ENCODE measurements at regions not wholly inside any gene's neighbourhood (a gene's known extent, or its start where the extent isn't known, plus 50 kb on each side); places are given as distances from the start of the nearest gene placed in this dataset.
"Not testable (repeated sequence)": the region's sequence is repeated elsewhere in the genome, so short reads cannot be mapped to it uniquely, and the experiment has no call there.

- no peak for DNase-seq (ENCODE audit: low spot score)
Measured at GRCh38 chr1:104172243-104172681, 422.6 kb downstream of the AMY1C start.

- no peak for DNase-seq (ENCODE audit: low spot score)
Measured at GRCh38 chr1:104182251-104182650, 432.6 kb downstream of the AMY1C start.

GRCh38 chr1:104189207-104189606 is 439.5 kb downstream of the AMY1C start:
- DNase-seq (ENCODE audit: low spot score): no peak

GRCh38 chr1:104190821-104191220 is 441.1 kb downstream of the AMY1C start:
- DNase-seq (ENCODE audit: low spot score): no peak

- DNase-seq (ENCODE audit: low spot score): no peak
Measured at GRCh38 chr1:104195395-104195794, 445.7 kb downstream of the AMY1C start.

GRCh38 chr1:104196136-104196535 is 446.4 kb downstream of the AMY1C start:
- DNase-seq (ENCODE audit: low spot score): no peak

- DNase-seq (ENCODE audit: low spot score): no peak
Measured at GRCh38 chr1:104197516-104197915, 447.8 kb downstream of the AMY1C start.

GRCh38 chr1:104212239-104212638 is 462.5 kb downstream of the AMY1C start:
- DNase-seq (ENCODE audit: low spot score): no peak

GRCh38 chr1:104217395-104217986 is 467.8 kb downstream of the AMY1C start:
- not testable (repeated sequence) for DNase-seq (ENCODE audit: low spot score)

- no peak for DNase-seq (ENCODE audit: low spot score)
Measured at GRCh38 chr1:104229860-104230259, 480.2 kb downstream of the AMY1C start.

- DNase-seq (ENCODE audit: low spot score): no peak
Measured at GRCh38 chr1:104231676-104232075, 482.0 kb downstream of the AMY1C start.

- no peak for DNase-seq (ENCODE audit: low spot score)
Measured at GRCh38 chr1:104235141-104235540, 485.4 kb downstream of the AMY1C start.

GRCh38 chr1:104238991-104239390 is 489.3 kb downstream of the AMY1C start:
- DNase-seq (ENCODE audit: low spot score): no peak

- no peak for DNase-seq (ENCODE audit: low spot score)
Measured at GRCh38 chr1:104248385-104248784, 498.7 kb downstream of the AMY1C start.

- DNase-seq (ENCODE audit: low spot score): no peak
Measured at GRCh38 chr1:104259481-104259880, 509.8 kb downstream of the AMY1C start.

- DNase-seq (ENCODE audit: low spot score): not testable (repeated sequence)
Measured at GRCh38 chr1:104263110-104263509, 513.4 kb downstream of the AMY1C start.

- DNase-seq (ENCODE audit: low spot score): no peak
Measured at GRCh38 chr1:104264521-104264920, 514.8 kb downstream of the AMY1C start.

- no peak for DNase-seq (ENCODE audit: low spot score)
Measured at GRCh38 chr1:104265163-104265562, 515.5 kb downstream of the AMY1C start.

GRCh38 chr1:104266612-104267011 is 516.9 kb downstream of the AMY1C start:
- DNase-seq (ENCODE audit: low spot score): no peak

GRCh38 chr1:104288322-104288721 is 538.6 kb downstream of the AMY1C start:
- not testable (repeated sequence) for DNase-seq (ENCODE audit: low spot score)

- DNase-seq (ENCODE audit: low spot score): no peak
Measured at GRCh38 chr1:104291156-104291555, 541.5 kb downstream of the AMY1C start.

- DNase-seq (ENCODE audit: low spot score): no peak
Measured at GRCh38 chr1:104294259-104294658, 544.6 kb downstream of the AMY1C start.

GRCh38 chr1:104295511-104295910 is 545.8 kb downstream of the AMY1C start:
- no peak for DNase-seq (ENCODE audit: low spot score)

GRCh38 chr1:104309673-104310072 is 560.0 kb downstream of the AMY1C start:
- no peak for DNase-seq (ENCODE audit: low spot score)

GRCh38 chr1:104315823-104316222 is 566.1 kb downstream of the AMY1C start:
- no peak for DNase-seq (ENCODE audit: low spot score)

Measured in GM03348 (cell line).